HFF-Myc (cell line): ENCODE measurements at regions not wholly inside any gene's neighbourhood (a gene's known extent, or its start where the extent isn't known, plus 50 kb on each side); places are given as distances from the start of the nearest gene placed in this dataset.
"Not testable (repeated sequence)": the region's sequence is repeated elsewhere in the genome, so short reads cannot be mapped to it uniquely, and the experiment has no call there.

ENCODE experiments used
- DNase-seq: peaks from one replicate; pipeline ENCODE4 v3.0.0-alpha.2; 2011; ENCODE audit warnings: low read depth; ENCODE audit errors: extremely low read depth
- H3K4me3 ChIP-seq: replicated peaks from 2 replicates; pipeline ENCODE4 v1.5.1; 2011; ENCODE audit warnings: low read depth, mild to moderate bottlenecking, control low read depth, low read length
- CTCF ChIP-seq: IDR thresholded peaks from 2 replicates; pipeline ENCODE4 v1.5.1; 2012; ENCODE audit warnings: mild to moderate bottlenecking, low read depth, low read length, control low read depth; ENCODE audit errors: missing control alignments

DNA sequence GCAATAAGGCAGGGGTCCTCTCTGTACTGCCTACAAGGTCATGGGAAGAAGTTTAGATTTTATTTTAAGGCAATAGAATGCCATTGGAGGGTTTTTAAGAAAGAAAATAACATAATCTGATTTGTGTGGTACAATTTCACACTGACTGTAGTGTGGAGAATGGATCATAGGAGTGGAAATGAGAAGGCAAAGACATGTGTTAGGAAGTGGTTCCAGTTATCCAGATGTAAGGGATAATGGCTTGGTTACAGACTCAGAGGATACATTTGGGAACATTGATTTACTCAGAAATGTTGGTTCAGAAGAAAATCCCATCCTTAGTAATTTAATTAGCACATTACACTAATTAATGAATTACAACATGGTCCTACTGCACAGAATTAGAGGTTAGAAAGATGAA is 788.2 kb downstream of the SLITRK5 start:
- no peak for DNase-seq
- no peak overlapping the region for H3K4me3 ChIP-seq
- TF ChIP-seq CTCF, result no peak

- DNase-seq, result no peak
- no peak for TF ChIP-seq CTCF
- H3K4me3 ChIP-seq, result no peak overlapping the region
Observed at GRCh38 chr13:88461272-88462009, 790.3 kb downstream of the SLITRK5 start.

GRCh38 chr13:88464851-88465250 is 793.7 kb downstream of the SLITRK5 start:
- TF ChIP-seq CTCF, result no peak
- H3K4me3 ChIP-seq, result no peak overlapping the region
- DNase-seq, result no peak

DNA sequence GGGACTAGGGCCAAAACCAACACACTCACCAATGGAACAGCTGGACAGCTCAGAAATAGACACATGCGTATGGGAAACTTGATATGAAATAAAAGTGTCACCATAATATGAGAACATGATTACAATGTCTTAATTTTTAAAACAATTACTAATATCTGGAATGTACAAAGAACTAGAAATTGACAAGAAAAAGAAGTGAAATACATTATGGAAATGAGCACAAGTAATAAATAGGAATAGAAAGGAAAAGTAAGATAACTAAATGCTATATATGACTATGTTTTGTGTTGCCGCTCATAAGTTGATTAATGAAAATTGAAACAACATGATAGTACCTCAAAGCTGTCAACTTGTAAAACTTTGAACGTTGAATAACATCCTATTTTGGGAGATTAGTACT is 801.1 kb downstream of the SLITRK5 start:
- H3K4me3 ChIP-seq, result no peak overlapping the region
- DNase-seq, result no peak
- TF ChIP-seq CTCF, result no peak

- TF ChIP-seq CTCF, result no peak
- no peak overlapping the region for H3K4me3 ChIP-seq
- DNase-seq, result no peak
Observed at GRCh38 chr13:88483202-88483601, 812.0 kb downstream of the SLITRK5 start.

DNA sequence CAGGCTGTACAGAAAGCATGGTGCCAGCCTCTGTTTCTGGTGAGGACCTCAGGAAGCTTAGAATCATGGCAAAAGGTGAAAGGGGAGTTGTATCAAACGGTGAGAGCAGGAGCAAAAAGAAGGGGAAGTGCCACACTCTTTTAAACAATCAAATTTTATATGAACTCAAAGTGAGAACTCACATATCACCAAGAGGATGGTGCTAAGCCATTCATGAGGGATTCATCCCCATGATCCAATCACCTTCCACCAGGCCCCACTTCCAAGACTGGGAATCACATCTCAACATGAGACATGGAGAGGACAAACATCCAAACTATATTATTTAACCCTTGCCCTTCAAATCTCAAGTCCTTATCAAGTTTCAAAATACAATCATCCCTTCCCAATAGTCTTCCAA is 836.7 kb downstream of the SLITRK5 start:
- no peak for DNase-seq
- no peak for TF ChIP-seq CTCF
- no peak overlapping the region for H3K4me3 ChIP-seq

DNA sequence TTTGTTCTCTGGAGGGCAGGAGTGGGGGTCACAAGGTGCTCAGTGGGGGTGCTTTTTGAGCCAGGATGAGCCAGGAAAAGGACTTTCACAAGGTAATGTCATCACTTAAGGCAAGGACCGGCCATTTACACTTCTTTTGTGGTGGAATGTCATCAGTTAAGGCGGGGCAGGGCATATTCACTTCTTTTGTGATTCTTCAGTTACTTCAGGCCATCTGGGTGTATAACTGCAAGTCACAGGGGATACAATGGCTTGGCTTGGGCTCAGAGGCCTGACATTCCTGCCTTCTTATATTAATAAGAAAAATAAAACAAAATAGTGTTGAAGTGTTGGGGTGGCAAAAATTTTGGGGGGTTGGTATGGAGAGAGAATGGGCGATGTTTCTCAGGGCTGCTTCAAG is 841.8 kb downstream of the SLITRK5 start:
- H3K4me3 ChIP-seq, result not testable (repeated sequence)

More for the DNA sequence above, 841.8 kb downstream of the SLITRK5 start:
- DNase-seq, result not testable (repeated sequence)
